ENCODE measurements at regions not wholly inside any gene's neighbourhood (a gene's known extent, or its start where the extent isn't known, plus 50 kb on each side); places are given as distances from the start of the nearest gene placed in this dataset.

GRCh38 chr4:160110891-160111290 lies 1008.0 kb downstream of the RAPGEF2 start:
- TF ChIP-seq POLR2A (IDR thresholded peaks at IDR 0.05; ENCODE audit: low read length): no peak
- no peak for TF ChIP-seq GATA1 (IDR thresholded peaks at IDR 0.05; ENCODE audit: low read depth, low read length)

Data from erythroblast (primary cell).